ENCODE measurements at regions not wholly inside any gene's neighbourhood (a gene's known extent, or its start where the extent isn't known, plus 50 kb on each side); places are given as distances from the start of the nearest gene placed in this dataset.

DNA sequence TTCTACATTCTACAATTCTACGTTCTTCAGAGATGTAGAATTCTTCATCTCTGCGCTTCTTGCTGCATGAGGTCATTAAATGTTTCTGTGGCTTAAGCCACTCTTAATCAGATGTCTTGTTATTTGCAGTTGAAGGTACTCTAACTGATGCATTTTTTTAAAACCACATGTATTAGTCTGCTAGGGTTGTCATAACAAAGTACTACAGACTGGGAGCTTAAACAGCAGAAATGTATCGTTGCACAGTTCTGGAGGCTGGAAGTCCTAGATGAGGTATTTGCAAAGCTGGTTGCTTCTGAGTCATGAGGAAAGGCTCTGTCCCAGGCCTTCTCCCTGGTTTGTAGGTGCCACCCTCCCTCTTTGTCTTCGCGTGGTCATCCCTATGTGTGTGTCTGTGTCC lies 176.3 kb upstream of the GLI2 start:
- Histone ChIP-seq H3K4me2 (ENCODE audit: insufficient read depth in 1 of 2, low read depth in 2 of 2, low read length in 2 of 2) (no peak overlapping the region), H3K4me1 (replicated peaks in 1 of 4; ENCODE audit: control insufficient read depth in 3 of 4, insufficient read depth in 4 of 4, low read length in 3 of 4) (no peaks in the 10 kb centered on the region), H2BK5ac (ENCODE audit: low read depth, low read length) (no peak overlapping the region), H4K8ac (ENCODE audit: extremely low read depth, insufficient read depth, low read length) (no peak overlapping the region), H3K79me1 (ENCODE audit: low read depth, low read length) (no peaks in the 10 kb centered on the region), H2BK12ac (ENCODE audit: low read depth, low read length) (no peak overlapping the region), H2BK120ac (replicated peaks; ENCODE audit: low read depth, low read length) (no peak overlapping the region), H2AK5ac (ENCODE audit: low read depth, low read length) (no peak overlapping the region), H3K27ac (ENCODE audit: low read depth, low read length) (no peak overlapping the region), H3K9me3 (ENCODE audit: insufficient read depth in 2 of 2, low read depth in 1 of 2, low read length in 1 of 2) (no peaks in the 10 kb centered on the region), H3K9ac (replicated peaks in 1 of 4; ENCODE audit: extremely low read depth in 1 of 4, low read depth in 3 of 4, low read length in 3 of 4) (no peak overlapping the region), H3K36me3 (ENCODE audit: control insufficient read depth in 2 of 4, insufficient read depth in 4 of 4, low read length in 3 of 4) (no peaks in the 10 kb centered on the region), H2BK15ac (ENCODE audit: low read length) (no peak overlapping the region), H3K4ac (replicated peaks; ENCODE audit: insufficient read length, low read depth, low read length) (no peak overlapping the region), H3K23me2 (ENCODE audit: low read depth, low read length) (no peaks in the 10 kb centered on the region), H2AFZ (ENCODE audit: low read length) (no peak overlapping the region), H3K14ac (ENCODE audit: insufficient read length) (no peak overlapping the region), H3K23ac (ENCODE audit: insufficient read length) (no peak overlapping the region), H3K4me3 (ENCODE audit: extremely low read depth in 1 of 4, insufficient read depth in 2 of 4, low read depth in 3 of 4, low read length in 4 of 4) (no peak overlapping the region), H2BK20ac (ENCODE audit: low read length) (no peak overlapping the region), H3K79me2 (ENCODE audit: control insufficient read depth in 1 of 2, insufficient read depth in 2 of 2, low read length in 2 of 2) (no peaks in the 10 kb centered on the region), H3K18ac (ENCODE audit: extremely low read depth, low read length) (no peak overlapping the region), H4K20me1 (replicated peaks in 1 of 2; ENCODE audit: control insufficient read depth in 1 of 2, insufficient read depth in 2 of 2, low read length in 2 of 2) (peaks cover 2 to 3% of the 10 kb centered on the region in 2 experiments), H3K56ac (replicated peaks; ENCODE audit: insufficient read length, low read depth, low read length) (no peak overlapping the region), H3K27me3 (replicated peaks in 1 of 4; ENCODE audit: control insufficient read depth in 3 of 4, extremely low read depth in 1 of 4, insufficient read depth in 3 of 4, low read length in 3 of 4) (peaks cover 0 to 7% (median 6%) of the 10 kb centered on the region in 4 experiments; a peak in 3 of 7 replicates), H4K5ac (ENCODE audit: insufficient read length, low read depth, low read length) (no peak overlapping the region), H4K91ac (replicated peaks; ENCODE audit: insufficient read length, low read length) (no peak overlapping the region)
- DNase-seq (ENCODE audit: low read depth in 1 of 2, low spot score in 2 of 2) (no peak), FAIRE-seq (no peak)
- POLR2A ChIA-PET (ENCODE audit: partially characterized antibody): no interaction called here
- 91% methylated on average over 5 of the region's 5 CpGs; no CpG with 5 or more reads in 1 of the 2 experiments for WGBS, 2 experiments (ENCODE audit: extremely low coverage in 1 of 2, insufficient coverage in 1 of 2, insufficient read length in 1 of 2, insufficient replicate concordance in 2 of 2, low coverage in 1 of 2, low lambda C conversion rate in 2 of 2, missing lambda C conversion rate in 1 of 2)
- CTCF ChIA-PET (ENCODE audit: partially characterized antibody): interaction anchor here (0.6 to 6.1 kb wide), 10 partner anchors 7 to 512 kb away, joined by 3 to 38 read pairs (median 4); no protein-coding TSS in a partner anchor
- TF ChIP-seq, protein P1, sequence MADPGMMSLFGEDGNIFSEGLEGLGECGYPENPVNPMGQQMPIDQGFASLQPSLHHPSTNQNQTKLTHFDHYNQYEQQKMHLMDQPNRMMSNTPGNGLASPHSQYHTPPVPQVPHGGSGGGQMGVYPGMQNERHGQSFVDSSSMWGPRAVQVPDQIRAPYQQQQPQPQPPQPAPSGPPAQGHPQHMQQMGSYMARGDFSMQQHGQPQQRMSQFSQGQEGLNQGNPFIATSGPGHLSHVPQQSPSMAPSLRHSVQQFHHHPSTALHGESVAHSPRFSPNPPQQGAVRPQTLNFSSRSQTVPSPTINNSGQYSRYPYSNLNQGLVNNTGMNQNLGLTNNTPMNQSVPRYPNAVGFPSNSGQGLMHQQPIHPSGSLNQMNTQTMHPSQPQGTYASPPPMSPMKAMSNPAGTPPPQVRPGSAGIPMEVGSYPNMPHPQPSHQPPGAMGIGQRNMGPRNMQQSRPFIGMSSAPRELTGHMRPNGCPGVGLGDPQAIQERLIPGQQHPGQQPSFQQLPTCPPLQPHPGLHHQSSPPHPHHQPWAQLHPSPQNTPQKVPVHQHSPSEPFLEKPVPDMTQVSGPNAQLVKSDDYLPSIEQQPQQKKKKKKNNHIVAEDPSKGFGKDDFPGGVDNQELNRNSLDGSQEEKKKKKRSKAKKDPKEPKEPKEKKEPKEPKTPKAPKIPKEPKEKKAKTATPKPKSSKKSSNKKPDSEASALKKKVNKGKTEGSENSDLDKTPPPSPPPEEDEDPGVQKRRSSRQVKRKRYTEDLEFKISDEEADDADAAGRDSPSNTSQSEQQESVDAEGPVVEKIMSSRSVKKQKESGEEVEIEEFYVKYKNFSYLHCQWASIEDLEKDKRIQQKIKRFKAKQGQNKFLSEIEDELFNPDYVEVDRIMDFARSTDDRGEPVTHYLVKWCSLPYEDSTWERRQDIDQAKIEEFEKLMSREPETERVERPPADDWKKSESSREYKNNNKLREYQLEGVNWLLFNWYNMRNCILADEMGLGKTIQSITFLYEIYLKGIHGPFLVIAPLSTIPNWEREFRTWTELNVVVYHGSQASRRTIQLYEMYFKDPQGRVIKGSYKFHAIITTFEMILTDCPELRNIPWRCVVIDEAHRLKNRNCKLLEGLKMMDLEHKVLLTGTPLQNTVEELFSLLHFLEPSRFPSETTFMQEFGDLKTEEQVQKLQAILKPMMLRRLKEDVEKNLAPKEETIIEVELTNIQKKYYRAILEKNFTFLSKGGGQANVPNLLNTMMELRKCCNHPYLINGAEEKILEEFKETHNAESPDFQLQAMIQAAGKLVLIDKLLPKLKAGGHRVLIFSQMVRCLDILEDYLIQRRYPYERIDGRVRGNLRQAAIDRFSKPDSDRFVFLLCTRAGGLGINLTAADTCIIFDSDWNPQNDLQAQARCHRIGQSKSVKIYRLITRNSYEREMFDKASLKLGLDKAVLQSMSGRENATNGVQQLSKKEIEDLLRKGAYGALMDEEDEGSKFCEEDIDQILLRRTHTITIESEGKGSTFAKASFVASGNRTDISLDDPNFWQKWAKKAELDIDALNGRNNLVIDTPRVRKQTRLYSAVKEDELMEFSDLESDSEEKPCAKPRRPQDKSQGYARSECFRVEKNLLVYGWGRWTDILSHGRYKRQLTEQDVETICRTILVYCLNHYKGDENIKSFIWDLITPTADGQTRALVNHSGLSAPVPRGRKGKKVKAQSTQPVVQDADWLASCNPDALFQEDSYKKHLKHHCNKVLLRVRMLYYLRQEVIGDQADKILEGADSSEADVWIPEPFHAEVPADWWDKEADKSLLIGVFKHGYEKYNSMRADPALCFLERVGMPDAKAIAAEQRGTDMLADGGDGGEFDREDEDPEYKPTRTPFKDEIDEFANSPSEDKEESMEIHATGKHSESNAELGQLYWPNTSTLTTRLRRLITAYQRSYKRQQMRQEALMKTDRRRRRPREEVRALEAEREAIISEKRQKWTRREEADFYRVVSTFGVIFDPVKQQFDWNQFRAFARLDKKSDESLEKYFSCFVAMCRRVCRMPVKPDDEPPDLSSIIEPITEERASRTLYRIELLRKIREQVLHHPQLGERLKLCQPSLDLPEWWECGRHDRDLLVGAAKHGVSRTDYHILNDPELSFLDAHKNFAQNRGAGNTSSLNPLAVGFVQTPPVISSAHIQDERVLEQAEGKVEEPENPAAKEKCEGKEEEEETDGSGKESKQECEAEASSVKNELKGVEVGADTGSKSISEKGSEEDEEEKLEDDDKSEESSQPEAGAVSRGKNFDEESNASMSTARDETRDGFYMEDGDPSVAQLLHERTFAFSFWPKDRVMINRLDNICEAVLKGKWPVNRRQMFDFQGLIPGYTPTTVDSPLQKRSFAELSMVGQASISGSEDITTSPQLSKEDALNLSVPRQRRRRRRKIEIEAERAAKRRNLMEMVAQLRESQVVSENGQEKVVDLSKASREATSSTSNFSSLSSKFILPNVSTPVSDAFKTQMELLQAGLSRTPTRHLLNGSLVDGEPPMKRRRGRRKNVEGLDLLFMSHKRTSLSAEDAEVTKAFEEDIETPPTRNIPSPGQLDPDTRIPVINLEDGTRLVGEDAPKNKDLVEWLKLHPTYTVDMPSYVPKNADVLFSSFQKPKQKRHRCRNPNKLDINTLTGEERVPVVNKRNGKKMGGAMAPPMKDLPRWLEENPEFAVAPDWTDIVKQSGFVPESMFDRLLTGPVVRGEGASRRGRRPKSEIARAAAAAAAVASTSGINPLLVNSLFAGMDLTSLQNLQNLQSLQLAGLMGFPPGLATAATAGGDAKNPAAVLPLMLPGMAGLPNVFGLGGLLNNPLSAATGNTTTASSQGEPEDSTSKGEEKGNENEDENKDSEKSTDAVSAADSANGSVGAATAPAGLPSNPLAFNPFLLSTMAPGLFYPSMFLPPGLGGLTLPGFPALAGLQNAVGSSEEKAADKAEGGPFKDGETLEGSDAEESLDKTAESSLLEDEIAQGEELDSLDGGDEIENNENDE (IDR thresholded peaks at IDR 0.05; ENCODE audit: insufficient replicate concordance, low read length): no peak
